SJCRH30 (cell line): ENCODE measurements at regions not wholly inside any gene's neighbourhood (a gene's known extent, or its start where the extent isn't known, plus 50 kb on each side); places are given as distances from the start of the nearest gene placed in this dataset.

Source experiments
- DNase-seq, 2 experiments: peaks; one replicate each; pipeline ENCODE4 v3.0.0-alpha.2; 2015 to 2020
- H3K27ac ChIP-seq: fragments of 250-450 bp; sonication (Bioruptor Pico); 2 replicates; pipeline ENCODE4 v1.5.1; 2020; ENCODE audit warnings: mild to moderate bottlenecking, moderate library complexity
- H3K27me3 ChIP-seq: fragments of 250-450 bp; sonication (Bioruptor Pico); 2 replicates; pipeline ENCODE4 v1.5.1; 2020; ENCODE audit warnings: mild to moderate bottlenecking, moderate library complexity
- H3K36me3 ChIP-seq: fragments of 250-450 bp; sonication (Bioruptor Pico); 2 replicates; pipeline ENCODE4 v1.5.1; 2020; ENCODE audit warnings: mild to moderate bottlenecking, moderate library complexity
- H3K4me1 ChIP-seq: fragments of 250-450 bp; sonication (Bioruptor Pico); 2 replicates; pipeline ENCODE4 v1.5.1; 2020; ENCODE audit warnings: mild to moderate bottlenecking, moderate library complexity
- H3K4me3 ChIP-seq: fragments of 250-450 bp; sonication (Bioruptor Pico); 2 replicates; pipeline ENCODE4 v1.5.1; 2020; ENCODE audit warnings: mild to moderate bottlenecking, moderate library complexity
- H3K9me3 ChIP-seq: fragments of 250-450 bp; sonication (Bioruptor Pico); replicated peaks from 2 replicates; pipeline ENCODE4 v1.5.1; 2020; ENCODE audit warnings: mild to moderate bottlenecking, moderate library complexity

DNA sequence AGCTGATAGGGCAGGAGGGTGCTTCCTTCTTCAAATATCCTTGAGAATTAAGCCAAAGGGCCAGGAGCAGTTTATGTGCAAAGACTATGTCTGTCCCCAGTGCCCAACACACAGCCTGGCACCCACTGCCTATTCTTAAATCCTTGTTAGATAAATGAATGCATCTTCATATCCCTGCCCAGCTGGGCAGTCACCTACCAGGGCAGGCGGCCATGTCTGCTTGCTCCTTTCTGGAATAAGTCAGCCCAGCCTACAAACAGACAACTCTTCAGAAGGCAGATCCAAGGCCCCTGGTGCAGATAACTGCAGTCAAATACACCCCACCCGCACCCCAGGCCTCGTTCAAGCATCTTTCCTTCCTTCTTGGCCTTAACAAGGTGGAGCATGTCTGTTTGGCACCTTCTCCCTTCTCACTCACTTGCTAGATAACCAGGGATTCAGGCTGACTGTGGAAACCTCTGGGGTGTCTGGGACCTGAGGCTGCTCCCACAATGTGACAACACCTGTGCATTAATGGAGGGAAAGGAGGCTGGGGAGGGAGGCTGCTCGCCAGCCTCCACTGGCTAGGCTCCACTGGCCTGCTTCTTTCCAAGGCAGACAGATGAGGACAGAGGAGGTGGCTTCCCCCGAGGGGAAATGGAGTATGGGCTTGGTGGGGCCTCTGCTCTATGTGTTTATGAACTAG is 59.9 kb upstream of the COL13A1 start:
- no peak for DNase-seq
- Histone ChIP-seq H3K4me3 (no peak overlapping the region), H3K4me1 (no peaks in the 10 kb centered on the region), H3K27ac (no peak overlapping the region), H3K9me3 (no peaks in the 10 kb centered on the region), H3K36me3 (no peaks in the 10 kb centered on the region), H3K27me3 (no peaks in the 10 kb centered on the region)

- Histone ChIP-seq H3K27me3 (no peaks in the 10 kb centered on the region), H3K4me1 (0 out of 2 replicates have a peak, but pooled peaks cover 2% of the 10 kb centered on the region), H3K36me3 (no peaks in the 10 kb centered on the region), H3K4me3 (no peak overlapping the region), H3K9me3 (no peaks in the 10 kb centered on the region), H3K27ac (no peak overlapping the region)
- no peak for DNase-seq
Measured at GRCh38 chr10:69742356-69742695, 59.4 kb upstream of the COL13A1 start.

DNA sequence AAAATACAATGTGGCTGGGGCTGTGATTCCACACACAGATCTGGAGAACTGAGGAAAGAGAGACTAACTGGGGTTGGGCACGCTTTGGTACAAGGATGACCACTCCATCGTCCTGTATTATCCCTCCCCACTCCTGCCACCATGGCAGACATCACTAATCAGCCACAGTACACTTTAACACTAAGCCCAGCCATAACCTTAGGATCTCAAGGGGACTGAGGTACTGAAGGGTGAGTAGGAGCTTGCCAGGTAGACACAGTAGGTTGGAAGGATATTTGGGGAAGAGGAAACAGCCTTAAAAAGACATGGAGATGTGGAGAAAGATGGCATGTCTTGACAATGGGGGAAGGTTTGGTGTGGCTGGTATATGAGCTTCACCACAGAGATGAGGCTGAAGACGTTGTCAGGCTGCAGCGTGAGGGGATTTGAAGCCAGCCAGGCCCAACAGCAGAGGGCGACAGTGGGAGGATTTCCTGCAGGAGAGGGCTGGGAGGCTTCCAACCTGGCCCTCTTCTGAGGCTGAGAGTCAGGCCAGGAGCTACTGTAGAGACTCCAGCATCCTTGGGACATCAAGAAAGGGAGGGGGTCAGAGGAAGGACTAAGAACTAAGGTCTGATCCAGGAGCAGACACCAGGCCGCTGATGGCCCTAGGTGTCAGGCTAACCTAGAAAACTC is 58.6 kb upstream of the COL13A1 start:
- Histone ChIP-seq H3K27ac (no peak overlapping the region), H3K36me3 (no peaks in the 10 kb centered on the region), H3K27me3 (no peaks in the 10 kb centered on the region), H3K9me3 (no peaks in the 10 kb centered on the region), H3K4me1 (peaks cover 4% of the 10 kb centered on the region; the same call in 1 of the 2 replicates), H3K4me3 (no peak overlapping the region)
- peak; percentile 49 to 68 for DNase-seq

GRCh38 chr10:69744971-69745370 is 56.7 kb upstream of the COL13A1 start:
- Histone ChIP-seq H3K9me3 (no peaks in the 10 kb centered on the region), H3K36me3 (no peaks in the 10 kb centered on the region), H3K4me3 (no peak overlapping the region), H3K27ac (no peak overlapping the region), H3K4me1 (peaks cover 19% of the 10 kb centered on the region), H3K27me3 (no peaks in the 10 kb centered on the region)
- DNase-seq: no peak

DNA sequence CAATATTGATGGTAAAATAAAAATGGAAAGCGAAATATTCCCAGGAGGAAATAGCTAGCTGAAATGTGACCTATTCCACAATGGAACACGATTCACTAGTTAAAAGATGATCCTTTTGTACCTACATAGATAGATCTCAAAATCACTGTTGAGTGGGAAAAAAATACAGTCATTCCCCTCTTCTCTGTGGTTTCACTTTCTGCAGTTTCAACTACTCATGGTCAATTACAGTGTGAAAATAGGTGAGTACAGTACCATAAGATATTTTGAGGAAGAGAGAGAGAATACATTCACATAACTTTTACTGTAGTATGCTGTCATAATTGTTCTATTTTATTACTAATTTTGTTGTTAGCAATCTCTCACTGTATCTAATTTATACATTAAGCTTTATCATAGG is 56.0 kb upstream of the COL13A1 start:
- Histone ChIP-seq H3K36me3 (no peaks in the 10 kb centered on the region), H3K9me3 (no peaks in the 10 kb centered on the region), H3K4me3 (no peak overlapping the region), H3K27me3 (no peaks in the 10 kb centered on the region), H3K4me1 (peaks cover 24% of the 10 kb centered on the region), H3K27ac (no peak overlapping the region)
- no peak for DNase-seq

DNA sequence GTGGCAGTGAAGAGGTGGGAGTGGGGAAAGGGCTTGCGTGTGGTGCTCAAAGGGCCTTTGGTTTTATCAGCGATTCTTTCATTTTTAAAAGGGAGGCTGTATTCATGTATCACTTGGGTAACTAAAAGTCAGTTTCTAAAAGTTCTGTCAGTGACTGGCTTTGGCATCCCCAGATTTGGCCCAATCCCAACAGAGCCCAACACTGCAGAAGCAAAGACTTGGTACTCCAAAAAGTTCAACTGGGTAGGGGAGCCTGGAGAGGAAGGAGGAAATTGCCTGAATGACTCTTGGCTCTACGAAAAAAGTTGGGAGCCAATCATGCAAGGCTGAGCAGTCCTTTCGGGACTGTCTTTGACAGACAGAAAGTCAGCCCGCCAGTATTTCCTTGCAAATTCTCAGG is 54.5 kb upstream of the COL13A1 start:
- no peaks in the 10 kb centered on the region for H3K9me3 ChIP-seq
- peaks cover 38% of the 10 kb centered on the region for H3K4me1 ChIP-seq
- DNase-seq: no peak
- no peaks in the 10 kb centered on the region for H3K27me3 ChIP-seq
- H3K4me3 ChIP-seq: no peak overlapping the region
- H3K36me3 ChIP-seq: no peaks in the 10 kb centered on the region
- H3K27ac ChIP-seq: no peak overlapping the region

GRCh38 chr10:69748621-69749020 is 53.1 kb upstream of the COL13A1 start:
- Histone ChIP-seq H3K4me3 (no peak overlapping the region; the same call in 1 of the 2 replicates), H3K27ac (peak overlapping the region; percentile 91; the same call in 1 of the 2 replicates), H3K4me1 (peaks cover 39% of the 10 kb centered on the region), H3K27me3 (no peaks in the 10 kb centered on the region), H3K36me3 (no peaks in the 10 kb centered on the region), H3K9me3 (no peaks in the 10 kb centered on the region)
- no peak for DNase-seq

DNA sequence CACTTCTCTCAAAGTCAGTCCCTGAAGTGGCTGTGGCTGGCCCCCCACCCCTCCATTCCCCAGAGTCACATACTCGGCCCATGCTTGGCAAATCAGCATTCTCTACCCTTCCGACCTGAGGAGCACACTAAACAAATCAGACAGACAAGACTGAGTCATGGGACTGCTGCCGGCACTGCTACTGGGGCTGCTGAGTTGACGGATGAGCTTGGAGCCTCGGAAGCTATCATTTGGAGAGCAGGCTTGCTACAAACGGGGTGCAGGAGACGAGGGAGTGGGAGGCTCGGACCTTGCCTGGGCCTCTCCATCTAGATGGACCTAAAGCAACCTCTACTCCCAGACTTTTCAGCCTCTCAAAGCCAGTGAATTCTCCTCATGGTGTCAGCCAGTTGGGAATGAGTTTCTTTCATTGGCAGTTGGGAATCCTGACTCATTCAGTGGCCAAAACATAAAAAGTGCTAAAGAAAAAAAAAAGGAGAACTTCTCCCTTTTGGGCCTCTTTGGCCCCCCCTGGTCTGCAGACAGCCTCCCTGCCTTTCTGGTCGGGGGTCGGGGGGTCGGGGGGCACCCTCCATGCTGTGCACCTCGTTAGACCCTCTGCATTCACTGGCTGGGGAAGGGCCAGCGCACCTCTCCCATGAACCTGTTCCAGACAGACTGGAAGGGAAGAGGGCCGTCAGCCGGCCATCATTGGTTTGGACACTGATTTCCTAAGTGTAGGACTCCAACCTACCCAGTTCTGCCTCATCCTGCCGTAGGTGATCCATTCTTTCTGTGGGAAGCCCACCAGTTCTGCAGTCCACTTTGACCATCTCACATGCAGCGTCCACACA is 52.3 kb upstream of the COL13A1 start:
- Histone ChIP-seq H3K9me3 (no peaks in the 10 kb centered on the region), H3K4me1 (peaks cover 39% of the 10 kb centered on the region), H3K27me3 (no peaks in the 10 kb centered on the region), H3K36me3 (no peaks in the 10 kb centered on the region), H3K27ac (peak overlapping the region; percentile 91), H3K4me3 (peak overlapping the region; percentile 28)
- no peak for DNase-seq

GRCh38 chr10:69750011-69750373 is 51.7 kb upstream of the COL13A1 start:
- peak; percentile 86 to 91 for DNase-seq
- no peaks in the 10 kb centered on the region for H3K36me3 ChIP-seq
- peaks cover 39% of the 10 kb centered on the region for H3K4me1 ChIP-seq

DNA sequence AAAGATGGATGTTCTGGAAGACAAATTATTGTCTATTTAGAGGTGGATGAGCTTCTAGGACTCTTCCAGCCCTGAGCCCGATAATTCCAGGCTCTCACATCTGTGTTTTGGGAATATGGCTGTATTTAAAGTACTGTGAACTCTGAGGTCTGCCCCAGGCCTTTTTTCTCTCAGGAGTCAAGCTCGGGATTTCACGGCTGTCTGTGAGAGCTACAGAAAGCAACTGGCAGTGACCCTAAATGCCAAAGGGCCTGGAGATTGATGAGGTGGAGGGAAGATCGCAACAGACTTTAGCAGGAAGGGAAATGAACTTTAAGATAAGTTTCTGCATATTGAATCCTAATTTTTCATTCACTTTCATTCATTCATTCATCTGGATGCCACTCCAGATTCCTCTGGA is 51.0 kb upstream of the COL13A1 start:
- no peaks in the 10 kb centered on the region for H3K27me3 ChIP-seq

More at GRCh38 chr10:69750011-69750373, 51.7 kb upstream of the COL13A1 start:
- H3K9me3 ChIP-seq: no peaks in the 10 kb centered on the region
- H3K27me3 ChIP-seq: no peaks in the 10 kb centered on the region
- peak overlapping the region; percentile 91 for H3K27ac ChIP-seq
- H3K4me3 ChIP-seq: peak overlapping the region; percentile 28

DNA sequence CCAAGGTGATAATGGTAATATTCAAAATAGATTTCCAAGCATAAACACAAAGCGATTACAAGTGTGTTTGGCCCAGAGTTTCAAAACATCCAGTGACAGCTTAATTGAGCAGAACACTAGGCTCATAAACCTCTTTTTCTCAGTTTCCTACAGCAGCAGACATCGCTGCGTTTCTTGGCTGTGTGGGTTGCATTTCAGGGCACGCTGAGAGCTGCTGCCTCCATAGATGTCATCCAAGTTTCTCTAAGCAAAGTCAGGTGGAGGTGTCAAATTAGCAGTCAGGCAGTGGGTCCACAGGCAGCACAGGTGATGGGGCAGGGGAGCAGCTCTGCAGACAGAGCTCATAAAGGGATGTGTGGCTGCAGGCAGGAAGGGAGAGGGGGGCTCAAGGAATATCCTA is 50.5 kb upstream of the COL13A1 start:
- Histone ChIP-seq H3K4me1 (peaks cover 39% of the 10 kb centered on the region), H3K36me3 (no peaks in the 10 kb centered on the region), H3K9me3 (no peaks in the 10 kb centered on the region), H3K27ac (peak overlapping the region; percentile 91), H3K4me3 (no peak overlapping the region), H3K27me3 (no peaks in the 10 kb centered on the region)
- no peak for DNase-seq

More for the DNA sequence above, 51.0 kb upstream of the COL13A1 start:
- H3K4me1 ChIP-seq: peaks cover 39% of the 10 kb centered on the region
- peak overlapping the region; percentile 91 for H3K27ac ChIP-seq
- DNase-seq: peak; percentile 74 to 83
- H3K4me3 ChIP-seq: no peak overlapping the region
- no peaks in the 10 kb centered on the region for H3K9me3 ChIP-seq
- no peaks in the 10 kb centered on the region for H3K36me3 ChIP-seq
